WTC11 (cell line): ENCODE measurements at regions not wholly inside any gene's neighbourhood (a gene's known extent, or its start where the extent isn't known, plus 50 kb on each side); places are given as distances from the start of the nearest gene placed in this dataset.

Source experiments
- ATAC-seq: fragments of 200-7000 bp; cut with Tn5 transposase; 2 replicates; pipeline ENCODE4 v1.10.0; 2021; ENCODE audit warnings: mild to moderate bottlenecking, moderate library complexity
- CTCF ChIA-PET: fragments of 300-600 bp; sonication (Branson Sonifier 250); formaldehyde crosslinking; loops from one replicate; lab custom pipeline; 2021; ENCODE audit warnings: antibody characterized with exemption; lab: Charles Lee
- POLR2A ChIA-PET: fragments of 350-600 bp; sonication (Branson Sonifier 250); formaldehyde crosslinking; loops from one replicate; lab custom pipeline; 2021; ENCODE audit warnings: antibody characterized with exemption; lab: Charles Lee
- DNase-seq: peaks from one replicate; pipeline ENCODE4 v3.0.0; 2021; ENCODE audit warnings: low spot score
- H3K27ac Mint-ChIP-seq: 2 replicates; pipeline ENCODE4 v1.8.0; 2021; ENCODE audit warnings: mixed read lengths
- H3K27me3 Mint-ChIP-seq: 2 replicates; pipeline ENCODE4 v1.8.0; 2021; ENCODE audit warnings: low read depth, mild to moderate bottlenecking, moderate library complexity, mixed read lengths
- H3K36me3 Mint-ChIP-seq: 2 replicates; pipeline ENCODE4 v1.8.0; 2021; ENCODE audit warnings: mixed read lengths
- H3K4me1 Mint-ChIP-seq: 2 replicates; pipeline ENCODE4 v1.8.0; 2022; ENCODE audit warnings: mixed read lengths
- H3K4me3 Mint-ChIP-seq: 2 replicates; pipeline ENCODE4 v1.8.0; 2021; ENCODE audit warnings: mild to moderate bottlenecking, moderate library complexity, mixed read lengths
- H3K9me3 Mint-ChIP-seq: 2 replicates; pipeline ENCODE4 v1.8.0; 2021; ENCODE audit warnings: mixed read lengths
- E2F1 ChIP-seq: sonication (generic); formaldehyde crosslinking; IDR thresholded peaks from 2 replicates; pipeline ENCODE4 v1.8.0; 2022; ENCODE audit warnings: mild to moderate bottlenecking, missing genetic modification reagents
- FOXJ3 ChIP-seq: sonication (generic); formaldehyde crosslinking; IDR thresholded peaks from 2 replicates; pipeline ENCODE4 v1.9.0; 2021; ENCODE audit warnings: missing genetic modification reagents, mild to moderate bottlenecking, borderline replicate concordance
- FOXK1 ChIP-seq: sonication (generic); formaldehyde crosslinking; IDR thresholded peaks from 2 replicates; pipeline ENCODE4 v1.8.0; 2022; ENCODE audit warnings: mild to moderate bottlenecking, moderate library complexity, missing genetic modification reagents
- FOXP1 ChIP-seq: sonication (generic); formaldehyde crosslinking; IDR thresholded peaks from 2 replicates; pipeline ENCODE4 v1.8.0; 2022; ENCODE audit warnings: missing genetic modification reagents, mild to moderate bottlenecking, moderate library complexity, borderline replicate concordance
- FOXP4 ChIP-seq: sonication (generic); formaldehyde crosslinking; IDR thresholded peaks from 2 replicates; pipeline ENCODE4 v1.8.0; 2022; ENCODE audit warnings: mild to moderate bottlenecking, missing genetic modification reagents
- GABPB1 ChIP-seq: sonication (generic); formaldehyde crosslinking; IDR thresholded peaks from 2 replicates; pipeline ENCODE4 v1.8.1; 2023; ENCODE audit warnings: mild to moderate bottlenecking, missing genetic modification reagents
- MYBL2 ChIP-seq: sonication (generic); formaldehyde crosslinking; IDR thresholded peaks from 2 replicates; pipeline ENCODE4 v1.8.1; 2023; ENCODE audit warnings: mild to moderate bottlenecking, moderate library complexity, missing genetic modification reagents
- NFYB ChIP-seq: sonication (generic); formaldehyde crosslinking; conservative IDR thresholded peaks from 2 replicates; pipeline ENCODE4 v1.8.0; 2022; ENCODE audit warnings: low read depth, missing genetic modification reagents
- PRRX2 ChIP-seq: fragments of 250-450 bp; sonication (Bioruptor Pico); IDR thresholded peaks from 2 replicates; pipeline ENCODE4 v1.8.0; 2021; ENCODE audit warnings: mild to moderate bottlenecking
- RELA ChIP-seq: sonication (generic); formaldehyde crosslinking; IDR thresholded peaks from 2 replicates; pipeline ENCODE4 v1.8.1; 2022; ENCODE audit warnings: missing genetic modification reagents, mild to moderate bottlenecking, borderline replicate concordance
- SMAD4 ChIP-seq: sonication (generic); formaldehyde crosslinking; IDR thresholded peaks from 2 replicates; pipeline ENCODE4 v1.8.0; 2022; ENCODE audit warnings: mild to moderate bottlenecking, missing genetic modification reagents
- ZNF138 ChIP-seq: sonication (generic); formaldehyde crosslinking; conservative IDR thresholded peaks from 2 replicates; pipeline ENCODE4 v1.8.1; 2022; ENCODE audit warnings: mild to moderate bottlenecking, moderate library complexity, missing genetic modification reagents
- ZNF263 ChIP-seq: sonication (generic); formaldehyde crosslinking; IDR thresholded peaks from 2 replicates; pipeline ENCODE4 v1.8.1; 2022; ENCODE audit warnings: low read depth, mild to moderate bottlenecking, moderate library complexity, missing genetic modification reagents
- TF ChIP-seq, protein P1 (sequence below): sonication (generic); formaldehyde crosslinking; IDR thresholded peaks from 2 replicates; pipeline ENCODE4 v1.8.1; 2022; ENCODE audit warnings: low read depth, missing genetic modification reagents, borderline replicate concordance
- TF ChIP-seq, protein P2 (sequence below): sonication (generic); formaldehyde crosslinking; IDR thresholded peaks from 2 replicates; pipeline ENCODE4 v1.8.1; 2023; ENCODE audit warnings: mild to moderate bottlenecking, missing genetic modification reagents, borderline replicate concordance
- TF ChIP-seq, protein P3 (sequence below): sonication (generic); formaldehyde crosslinking; IDR thresholded peaks from 2 replicates; pipeline ENCODE4 v1.8.1; 2023; ENCODE audit warnings: mild to moderate bottlenecking, missing genetic modification reagents
- TF ChIP-seq, protein P4 (sequence below): sonication (generic); formaldehyde crosslinking; IDR thresholded peaks from 2 replicates; pipeline ENCODE4 v1.8.1; 2023; ENCODE audit warnings: mild to moderate bottlenecking, missing genetic modification reagents
- TF ChIP-seq, protein P5 (sequence below): sonication (generic); formaldehyde crosslinking; IDR thresholded peaks from 2 replicates; pipeline ENCODE4 v1.8.1; 2022; ENCODE audit warnings: missing genetic modification reagents, borderline replicate concordance

DNA sequence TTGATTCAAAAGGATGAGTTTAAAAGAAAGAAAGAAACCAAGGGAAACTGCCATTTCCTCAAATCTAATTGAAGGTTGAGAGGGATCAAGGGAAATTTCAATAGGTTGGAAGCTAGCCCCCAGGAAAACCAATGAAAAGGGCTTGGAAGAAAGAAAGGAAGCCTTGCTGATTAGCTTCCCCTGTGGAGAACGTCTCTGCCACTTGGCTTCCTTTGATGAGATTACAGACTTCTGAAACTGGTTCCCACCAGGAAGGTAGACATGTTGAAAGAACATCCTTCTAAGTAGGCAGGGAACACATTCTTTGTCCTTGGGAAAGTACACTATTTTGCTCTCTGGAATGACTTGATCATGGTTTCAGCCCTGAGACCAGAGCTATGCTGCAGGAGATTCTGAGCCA is 65.5 kb upstream of the DMRTA1 start:
- CTCF ChIA-PET, result interaction anchor here (0.7 kb wide), 1 partner anchor 71 kb away, joined by 3 read pairs; no protein-coding TSS in a partner anchor
- H3K4me1 Mint-ChIP-seq, result peaks cover 8% of the 10 kb centered on the region
- TF ChIP-seq NFYB (CRISPR knock-in tag) (no peak), FOXK1 (no peak), ZNF138 (CRISPR knock-in tag) (no peak), E2F1 (CRISPR knock-in tag) (no peak), FOXJ3 (CRISPR knock-in tag) (no peak)

GRCh38 chr9:22382331-22382730 is 64.3 kb upstream of the DMRTA1 start:
- peaks cover 4% of the 10 kb centered on the region for H3K9me3 Mint-ChIP-seq
- H3K4me1 Mint-ChIP-seq, result peaks cover 8% of the 10 kb centered on the region
- no peak overlapping the region for H3K4me3 Mint-ChIP-seq
- ChIA-PET CTCF (no interaction called here), POLR2A (no interaction called here)
- no peak for ATAC-seq
- no peak for DNase-seq
- no peaks in the 10 kb centered on the region for H3K36me3 Mint-ChIP-seq
- no peak overlapping the region for H3K27ac Mint-ChIP-seq
- no peaks in the 10 kb centered on the region for H3K27me3 Mint-ChIP-seq
- TF ChIP-seq, protein P1, sequence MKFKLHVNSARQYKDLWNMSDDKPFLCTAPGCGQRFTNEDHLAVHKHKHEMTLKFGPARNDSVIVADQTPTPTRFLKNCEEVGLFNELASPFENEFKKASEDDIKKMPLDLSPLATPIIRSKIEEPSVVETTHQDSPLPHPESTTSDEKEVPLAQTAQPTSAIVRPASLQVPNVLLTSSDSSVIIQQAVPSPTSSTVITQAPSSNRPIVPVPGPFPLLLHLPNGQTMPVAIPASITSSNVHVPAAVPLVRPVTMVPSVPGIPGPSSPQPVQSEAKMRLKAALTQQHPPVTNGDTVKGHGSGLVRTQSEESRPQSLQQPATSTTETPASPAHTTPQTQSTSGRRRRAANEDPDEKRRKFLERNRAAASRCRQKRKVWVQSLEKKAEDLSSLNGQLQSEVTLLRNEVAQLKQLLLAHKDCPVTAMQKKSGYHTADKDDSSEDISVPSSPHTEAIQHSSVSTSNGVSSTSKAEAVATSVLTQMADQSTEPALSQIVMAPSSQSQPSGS (CRISPR knock-in tag), result no peak
- TF ChIP-seq GABPB1 (CRISPR knock-in tag) (no peak), RELA (CRISPR knock-in tag) (no peak), PRRX2 (CRISPR knock-in tag) (no peak), FOXP1 (CRISPR knock-in tag) (no peak), ZNF138 (CRISPR knock-in tag) (no peak), FOXP4 (CRISPR knock-in tag) (no peak), ZNF263 (no peak), MYBL2 (no peak), SMAD4 (no peak)
- TF ChIP-seq, protein P2, sequence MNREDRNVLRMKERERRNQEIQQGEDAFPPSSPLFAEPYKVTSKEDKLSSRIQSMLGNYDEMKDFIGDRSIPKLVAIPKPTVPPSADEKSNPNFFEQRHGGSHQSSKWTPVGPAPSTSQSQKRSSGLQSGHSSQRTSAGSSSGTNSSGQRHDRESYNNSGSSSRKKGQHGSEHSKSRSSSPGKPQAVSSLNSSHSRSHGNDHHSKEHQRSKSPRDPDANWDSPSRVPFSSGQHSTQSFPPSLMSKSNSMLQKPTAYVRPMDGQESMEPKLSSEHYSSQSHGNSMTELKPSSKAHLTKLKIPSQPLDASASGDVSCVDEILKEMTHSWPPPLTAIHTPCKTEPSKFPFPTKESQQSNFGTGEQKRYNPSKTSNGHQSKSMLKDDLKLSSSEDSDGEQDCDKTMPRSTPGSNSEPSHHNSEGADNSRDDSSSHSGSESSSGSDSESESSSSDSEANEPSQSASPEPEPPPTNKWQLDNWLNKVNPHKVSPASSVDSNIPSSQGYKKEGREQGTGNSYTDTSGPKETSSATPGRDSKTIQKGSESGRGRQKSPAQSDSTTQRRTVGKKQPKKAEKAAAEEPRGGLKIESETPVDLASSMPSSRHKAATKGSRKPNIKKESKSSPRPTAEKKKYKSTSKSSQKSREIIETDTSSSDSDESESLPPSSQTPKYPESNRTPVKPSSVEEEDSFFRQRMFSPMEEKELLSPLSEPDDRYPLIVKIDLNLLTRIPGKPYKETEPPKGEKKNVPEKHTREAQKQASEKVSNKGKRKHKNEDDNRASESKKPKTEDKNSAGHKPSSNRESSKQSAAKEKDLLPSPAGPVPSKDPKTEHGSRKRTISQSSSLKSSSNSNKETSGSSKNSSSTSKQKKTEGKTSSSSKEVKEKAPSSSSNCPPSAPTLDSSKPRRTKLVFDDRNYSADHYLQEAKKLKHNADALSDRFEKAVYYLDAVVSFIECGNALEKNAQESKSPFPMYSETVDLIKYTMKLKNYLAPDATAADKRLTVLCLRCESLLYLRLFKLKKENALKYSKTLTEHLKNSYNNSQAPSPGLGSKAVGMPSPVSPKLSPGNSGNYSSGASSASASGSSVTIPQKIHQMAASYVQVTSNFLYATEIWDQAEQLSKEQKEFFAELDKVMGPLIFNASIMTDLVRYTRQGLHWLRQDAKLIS (CRISPR knock-in tag), result no peak
- TF ChIP-seq, protein P3, sequence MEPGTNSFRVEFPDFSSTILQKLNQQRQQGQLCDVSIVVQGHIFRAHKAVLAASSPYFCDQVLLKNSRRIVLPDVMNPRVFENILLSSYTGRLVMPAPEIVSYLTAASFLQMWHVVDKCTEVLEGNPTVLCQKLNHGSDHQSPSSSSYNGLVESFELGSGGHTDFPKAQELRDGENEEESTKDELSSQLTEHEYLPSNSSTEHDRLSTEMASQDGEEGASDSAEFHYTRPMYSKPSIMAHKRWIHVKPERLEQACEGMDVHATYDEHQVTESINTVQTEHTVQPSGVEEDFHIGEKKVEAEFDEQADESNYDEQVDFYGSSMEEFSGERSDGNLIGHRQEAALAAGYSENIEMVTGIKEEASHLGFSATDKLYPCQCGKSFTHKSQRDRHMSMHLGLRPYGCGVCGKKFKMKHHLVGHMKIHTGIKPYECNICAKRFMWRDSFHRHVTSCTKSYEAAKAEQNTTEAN, result no peak
- TF ChIP-seq, protein P4, sequence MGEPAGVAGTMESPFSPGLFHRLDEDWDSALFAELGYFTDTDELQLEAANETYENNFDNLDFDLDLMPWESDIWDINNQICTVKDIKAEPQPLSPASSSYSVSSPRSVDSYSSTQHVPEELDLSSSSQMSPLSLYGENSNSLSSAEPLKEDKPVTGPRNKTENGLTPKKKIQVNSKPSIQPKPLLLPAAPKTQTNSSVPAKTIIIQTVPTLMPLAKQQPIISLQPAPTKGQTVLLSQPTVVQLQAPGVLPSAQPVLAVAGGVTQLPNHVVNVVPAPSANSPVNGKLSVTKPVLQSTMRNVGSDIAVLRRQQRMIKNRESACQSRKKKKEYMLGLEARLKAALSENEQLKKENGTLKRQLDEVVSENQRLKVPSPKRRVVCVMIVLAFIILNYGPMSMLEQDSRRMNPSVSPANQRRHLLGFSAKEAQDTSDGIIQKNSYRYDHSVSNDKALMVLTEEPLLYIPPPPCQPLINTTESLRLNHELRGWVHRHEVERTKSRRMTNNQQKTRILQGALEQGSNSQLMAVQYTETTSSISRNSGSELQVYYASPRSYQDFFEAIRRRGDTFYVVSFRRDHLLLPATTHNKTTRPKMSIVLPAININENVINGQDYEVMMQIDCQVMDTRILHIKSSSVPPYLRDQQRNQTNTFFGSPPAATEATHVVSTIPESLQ (CRISPR knock-in tag), result no peak
- TF ChIP-seq, protein P5, sequence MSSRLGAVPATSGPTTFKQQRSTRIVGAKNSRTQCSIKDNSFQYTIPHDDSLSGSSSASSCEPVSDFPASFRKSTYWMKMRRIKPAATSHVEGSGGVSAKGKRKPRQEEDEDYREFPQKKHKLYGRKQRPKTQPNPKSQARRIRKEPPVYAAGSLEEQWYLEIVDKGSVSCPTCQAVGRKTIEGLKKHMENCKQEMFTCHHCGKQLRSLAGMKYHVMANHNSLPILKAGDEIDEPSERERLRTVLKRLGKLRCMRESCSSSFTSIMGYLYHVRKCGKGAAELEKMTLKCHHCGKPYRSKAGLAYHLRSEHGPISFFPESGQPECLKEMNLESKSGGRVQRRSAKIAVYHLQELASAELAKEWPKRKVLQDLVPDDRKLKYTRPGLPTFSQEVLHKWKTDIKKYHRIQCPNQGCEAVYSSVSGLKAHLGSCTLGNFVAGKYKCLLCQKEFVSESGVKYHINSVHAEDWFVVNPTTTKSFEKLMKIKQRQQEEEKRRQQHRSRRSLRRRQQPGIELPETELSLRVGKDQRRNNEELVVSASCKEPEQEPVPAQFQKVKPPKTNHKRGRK (CRISPR knock-in tag), result no peak

More for the DNA sequence above, 65.5 kb upstream of the DMRTA1 start:
- DNase-seq, result no peak
- H3K27me3 Mint-ChIP-seq, result no peaks in the 10 kb centered on the region
- H3K27ac Mint-ChIP-seq, result no peak overlapping the region
- POLR2A ChIA-PET, result no interaction called here
- H3K9me3 Mint-ChIP-seq, result peaks cover 4% of the 10 kb centered on the region
- no peak for ATAC-seq
- H3K36me3 Mint-ChIP-seq, result no peaks in the 10 kb centered on the region
- no peak overlapping the region for H3K4me3 Mint-ChIP-seq
